HepG2 (cell line): ENCODE measurements at regions not wholly inside any gene's neighbourhood (a gene's known extent, or its start where the extent isn't known, plus 50 kb on each side); places are given as distances from the start of the nearest gene placed in this dataset.

Experiments used
- ADNP ChIP-seq: sonication (generic); formaldehyde crosslinking; IDR thresholded peaks from 2 replicates; pipeline ENCODE4 v1.4.0; 2020; ENCODE audit warnings: missing genetic modification reagents
- DNMT3B ChIP-seq: conservative IDR thresholded peaks from 2 replicates; pipeline ENCODE4 v1.6.1; 2016; ENCODE audit warnings: missing biosample characterization, control low read depth
- GATAD1 ChIP-seq: IDR thresholded peaks from 2 replicates; pipeline ENCODE4 v1.6.1; 2016; ENCODE audit warnings: missing genetic modification reagents, missing compliant biosample characterization
- KAT8 ChIP-seq: IDR thresholded peaks from 2 replicates; pipeline ENCODE4 v1.6.1; 2016; ENCODE audit warnings: missing genetic modification reagents, missing compliant biosample characterization
- KLF16 ChIP-seq, 2 experiments: sonication (generic) in 1 of 2; formaldehyde crosslinking in 1 of 2; IDR thresholded peaks; 2 replicates each; pipeline versions ENCODE4 v1.6.1 to v1.8.0; 2016 to 2023; ENCODE audit warnings: missing genetic modification reagents in 2 of 2, missing compliant biosample characterization in 1 of 2
- MLX ChIP-seq: IDR thresholded peaks from 2 replicates; pipeline ENCODE4 v1.6.1; 2016
- NRL ChIP-seq: sonication (generic); formaldehyde crosslinking; IDR thresholded peaks from 2 replicates; pipeline ENCODE4 v1.5.0; 2020; ENCODE audit warnings: missing genetic modification reagents, mild to moderate bottlenecking, moderate library complexity, borderline replicate concordance
- RARA ChIP-seq: IDR thresholded peaks from 2 replicates; pipeline ENCODE4 v1.6.1; 2016; ENCODE audit warnings: missing genetic modification reagents, missing compliant biosample characterization
- RNF2 ChIP-seq: fragments of 450-650 bp; conservative IDR thresholded peaks from 2 replicates; pipeline ENCODE4 v1.6.1; 2016; ENCODE audit warnings: low read depth
- SP5 ChIP-seq: IDR thresholded peaks from 2 replicates; pipeline ENCODE4 v1.6.1; 2016; ENCODE audit warnings: low read depth, borderline replicate concordance
- TBX3 ChIP-seq: fragments of 450-650 bp; IDR thresholded peaks from 2 replicates; pipeline ENCODE4 v1.6.1; 2017; ENCODE audit warnings: antibody characterized with exemption, mild to moderate bottlenecking, inconsistent platforms, borderline replicate concordance
- U2AF1 ChIP-seq: fragments of 200-400 bp; formaldehyde crosslinking; optimal IDR thresholded peaks from 2 replicates; pipeline ENCODE3; 2017; ENCODE audit warnings: mild to moderate bottlenecking, low read depth, low read length
- ZBTB1 ChIP-seq: sonication (generic); formaldehyde crosslinking; IDR thresholded peaks from 2 replicates; pipeline ENCODE4 v1.4.0; 2020; ENCODE audit warnings: missing genetic modification reagents, borderline replicate concordance
- ZFP37 ChIP-seq: sonication (generic); formaldehyde crosslinking; IDR thresholded peaks from 2 replicates; pipeline ENCODE4 v1.4.0; 2020; ENCODE audit warnings: missing genetic modification reagents, borderline replicate concordance
- ZNF446 ChIP-seq: sonication (generic); formaldehyde crosslinking; IDR thresholded peaks from 2 replicates; pipeline ENCODE4 v1.5.0; 2020; ENCODE audit warnings: mild to moderate bottlenecking, missing genetic modification reagents
- ZNF788 ChIP-seq: sonication (generic); formaldehyde crosslinking; IDR thresholded peaks from 2 replicates; pipeline ENCODE4 v1.5.0; 2020; ENCODE audit warnings: mild to moderate bottlenecking, missing genetic modification reagents, borderline replicate concordance
- ZNF800 ChIP-seq: sonication (generic); formaldehyde crosslinking; IDR thresholded peaks from 2 replicates; pipeline ENCODE4 v1.4.0; 2020; ENCODE audit warnings: missing genetic modification reagents
- TF ChIP-seq, protein P1 (sequence below): IDR thresholded peaks from 2 replicates; pipeline ENCODE4 v1.6.1; 2016; ENCODE audit warnings: low read depth, borderline replicate concordance
- TF ChIP-seq, protein P2 (sequence below): sonication (generic); formaldehyde crosslinking; IDR thresholded peaks from 2 replicates; pipeline ENCODE4 v1.4.0; 2020; ENCODE audit warnings: missing genetic modification reagents
- TF ChIP-seq, protein P3 (sequence below): fragments of 450-650 bp; IDR thresholded peaks from 2 replicates; pipeline ENCODE4 v1.6.1; 2016
- TF ChIP-seq, protein P4 (sequence below): IDR thresholded peaks from 2 replicates; pipeline ENCODE4 v1.4.0; 2020; ENCODE audit warnings: mild to moderate bottlenecking, missing genetic modification reagents

DNA sequence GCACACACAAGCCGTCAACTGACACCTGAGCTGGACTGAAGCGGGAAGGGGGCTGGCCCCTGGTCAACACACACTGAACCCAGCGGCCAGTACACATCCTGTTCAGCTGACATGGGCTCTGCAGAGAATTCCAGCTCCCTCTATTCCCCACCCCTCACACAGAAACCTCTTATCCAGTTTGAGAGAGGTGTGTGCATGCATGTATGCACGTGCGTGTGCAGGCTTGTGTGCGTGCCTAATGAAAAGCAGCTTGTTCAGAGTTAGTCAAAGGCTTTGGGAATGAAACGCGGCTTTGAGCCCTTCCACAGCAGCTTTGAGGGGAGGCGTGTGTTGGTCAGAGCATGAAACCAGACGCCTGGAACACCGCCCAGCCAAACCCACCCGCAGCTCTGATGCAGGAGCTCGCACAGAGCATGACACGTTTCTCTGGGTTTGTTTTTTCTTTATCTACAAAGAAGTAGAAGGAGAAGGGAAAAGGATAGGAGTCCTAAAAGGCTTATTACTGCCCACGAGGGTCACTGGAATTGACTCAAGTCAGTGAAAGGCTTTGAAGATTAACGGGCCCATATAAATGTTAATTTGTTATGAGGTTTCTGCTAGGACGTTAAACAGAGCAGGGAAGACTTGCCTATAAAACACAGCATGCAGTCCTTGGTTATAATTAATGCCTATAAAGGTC is 184.2 kb downstream of the ETS2 start (continued):
- peak; percentile 70; the same call in 1 of the 2 replicates for TF ChIP-seq NRL
- TF ChIP-seq RNF2: peak; percentile 61; the same call in 1 of the 2 replicates
- TF ChIP-seq ZNF446 (CRISPR knock-in tag): no peak
- TF ChIP-seq ZBTB1: peak; percentile 77; the same call in 1 of the 2 replicates
- TF ChIP-seq ZNF788 (CRISPR knock-in tag): peak; percentile 81; the same call in 1 of the 2 replicates
- TF ChIP-seq SP5 (CRISPR knock-in tag): peak; percentile 80; the same call in 1 of the 2 replicates
- TF ChIP-seq GATAD1 (CRISPR knock-in tag): 0 out of 2 replicates have a peak, but pooled peaks have one; percentile 38
- TF ChIP-seq, protein P1, sequence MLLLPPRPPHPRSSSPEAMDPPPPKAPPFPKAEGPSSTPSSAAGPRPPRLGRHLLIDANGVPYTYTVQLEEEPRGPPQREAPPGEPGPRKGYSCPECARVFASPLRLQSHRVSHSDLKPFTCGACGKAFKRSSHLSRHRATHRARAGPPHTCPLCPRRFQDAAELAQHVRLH (CRISPR knock-in tag): peak; percentile 30; the same call in 1 of the 2 replicates
- TF ChIP-seq DNMT3B (CRISPR knock-in tag): 0 out of 2 replicates have a peak, but pooled peaks have one; percentile 45
- peak; percentile 34; the same call in 1 of the 2 replicates for TF ChIP-seq TBX3
- TF ChIP-seq, protein P2, sequence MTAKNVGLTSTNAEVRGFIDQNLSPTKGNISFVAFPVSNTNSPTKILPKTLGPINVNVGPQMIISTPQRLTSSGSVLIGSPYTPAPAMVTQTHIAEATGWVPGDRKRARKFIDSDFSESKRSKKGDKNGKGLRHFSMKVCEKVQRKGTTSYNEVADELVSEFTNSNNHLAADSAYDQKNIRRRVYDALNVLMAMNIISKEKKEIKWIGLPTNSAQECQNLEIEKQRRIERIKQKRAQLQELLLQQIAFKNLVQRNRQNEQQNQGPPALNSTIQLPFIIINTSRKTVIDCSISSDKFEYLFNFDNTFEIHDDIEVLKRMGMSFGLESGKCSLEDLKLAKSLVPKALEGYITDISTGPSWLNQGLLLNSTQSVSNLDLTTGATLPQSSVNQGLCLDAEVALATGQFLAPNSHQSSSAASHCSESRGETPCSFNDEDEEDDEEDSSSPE (CRISPR knock-in tag): peak; percentile 73
- TF ChIP-seq, protein P3, sequence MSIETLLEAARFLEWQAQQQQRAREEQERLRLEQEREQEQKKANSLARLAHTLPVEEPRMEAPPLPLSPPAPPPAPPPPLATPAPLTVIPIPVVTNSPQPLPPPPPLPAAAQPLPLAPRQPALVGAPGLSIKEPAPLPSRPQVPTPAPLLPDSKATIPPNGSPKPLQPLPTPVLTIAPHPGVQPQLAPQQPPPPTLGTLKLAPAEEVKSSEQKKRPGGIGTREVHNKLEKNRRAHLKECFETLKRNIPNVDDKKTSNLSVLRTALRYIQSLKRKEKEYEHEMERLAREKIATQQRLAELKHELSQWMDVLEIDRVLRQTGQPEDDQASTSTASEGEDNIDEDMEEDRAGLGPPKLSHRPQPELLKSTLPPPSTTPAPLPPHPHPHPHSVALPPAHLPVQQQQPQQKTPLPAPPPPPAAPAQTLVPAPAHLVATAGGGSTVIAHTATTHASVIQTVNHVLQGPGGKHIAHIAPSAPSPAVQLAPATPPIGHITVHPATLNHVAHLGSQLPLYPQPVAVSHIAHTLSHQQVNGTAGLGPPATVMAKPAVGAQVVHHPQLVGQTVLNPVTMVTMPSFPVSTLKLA: peak; percentile 51
- TF ChIP-seq KAT8 (CRISPR knock-in tag): peak; percentile 41; the same call in 1 of the 2 replicates
- TF ChIP-seq RARA (CRISPR knock-in tag): peak; percentile 77
- TF ChIP-seq, protein P4, sequence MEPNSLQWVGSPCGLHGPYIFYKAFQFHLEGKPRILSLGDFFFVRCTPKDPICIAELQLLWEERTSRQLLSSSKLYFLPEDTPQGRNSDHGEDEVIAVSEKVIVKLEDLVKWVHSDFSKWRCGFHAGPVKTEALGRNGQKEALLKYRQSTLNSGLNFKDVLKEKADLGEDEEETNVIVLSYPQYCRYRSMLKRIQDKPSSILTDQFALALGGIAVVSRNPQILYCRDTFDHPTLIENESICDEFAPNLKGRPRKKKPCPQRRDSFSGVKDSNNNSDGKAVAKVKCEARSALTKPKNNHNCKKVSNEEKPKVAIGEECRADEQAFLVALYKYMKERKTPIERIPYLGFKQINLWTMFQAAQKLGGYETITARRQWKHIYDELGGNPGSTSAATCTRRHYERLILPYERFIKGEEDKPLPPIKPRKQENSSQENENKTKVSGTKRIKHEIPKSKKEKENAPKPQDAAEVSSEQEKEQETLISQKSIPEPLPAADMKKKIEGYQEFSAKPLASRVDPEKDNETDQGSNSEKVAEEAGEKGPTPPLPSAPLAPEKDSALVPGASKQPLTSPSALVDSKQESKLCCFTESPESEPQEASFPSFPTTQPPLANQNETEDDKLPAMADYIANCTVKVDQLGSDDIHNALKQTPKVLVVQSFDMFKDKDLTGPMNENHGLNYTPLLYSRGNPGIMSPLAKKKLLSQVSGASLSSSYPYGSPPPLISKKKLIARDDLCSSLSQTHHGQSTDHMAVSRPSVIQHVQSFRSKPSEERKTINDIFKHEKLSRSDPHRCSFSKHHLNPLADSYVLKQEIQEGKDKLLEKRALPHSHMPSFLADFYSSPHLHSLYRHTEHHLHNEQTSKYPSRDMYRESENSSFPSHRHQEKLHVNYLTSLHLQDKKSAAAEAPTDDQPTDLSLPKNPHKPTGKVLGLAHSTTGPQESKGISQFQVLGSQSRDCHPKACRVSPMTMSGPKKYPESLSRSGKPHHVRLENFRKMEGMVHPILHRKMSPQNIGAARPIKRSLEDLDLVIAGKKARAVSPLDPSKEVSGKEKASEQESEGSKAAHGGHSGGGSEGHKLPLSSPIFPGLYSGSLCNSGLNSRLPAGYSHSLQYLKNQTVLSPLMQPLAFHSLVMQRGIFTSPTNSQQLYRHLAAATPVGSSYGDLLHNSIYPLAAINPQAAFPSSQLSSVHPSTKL (CRISPR knock-in tag): peak; percentile 89
- peak; percentile 82 for TF ChIP-seq MLX (CRISPR knock-in tag)
- TF ChIP-seq ADNP: no peak
- no peak for TF ChIP-seq U2AF1
- TF ChIP-seq ZNF800 (CRISPR knock-in tag): no peak
- TF ChIP-seq KLF16 (CRISPR knock-in tag; IDR thresholded peaks at IDR 0.05): peak in 1 of 2 experiments; percentile 35; a peak in 1 of 4 replicates
- peak; percentile 92 for TF ChIP-seq ZFP37 (CRISPR knock-in tag)
